ENCODE measurements at regions not wholly inside any gene's neighbourhood (a gene's known extent, or its start where the extent isn't known, plus 50 kb on each side); places are given as distances from the start of the nearest gene placed in this dataset.

GRCh38 chr12:16475521-16475920 lies 128.1 kb downstream of the MGST1 start:
- intact Hi-C loops (cut with DNase I) = no loop called here
- H3K4me1 ChIP-seq (ENCODE audit: control insufficient read depth in 2 of 3, insufficient read depth in 2 of 3, low read depth in 1 of 3, low read length in 3 of 3) = no peaks in the 10 kb centered on the region
- no peak for TF ChIP-seq CTCF (IDR thresholded peaks at IDR 0.05; ENCODE audit: borderline replicate concordance, extremely low read depth, insufficient read depth)
- H3K27me3 ChIP-seq (ENCODE audit: control insufficient read depth, insufficient read depth, low read length) = no peaks in the 10 kb centered on the region
- no peak overlapping the region for H3K27ac ChIP-seq (ENCODE audit: low read depth in 2 of 2, low read length in 2 of 2)
- H3K4me3 ChIP-seq (ENCODE audit: low read length in 3 of 3) = no peak overlapping the region
- H3K9ac ChIP-seq (ENCODE audit: low read length in 3 of 3) = no peak overlapping the region
- no peak for FAIRE-seq
- no peaks in the 10 kb centered on the region for H3K9me3 ChIP-seq (ENCODE audit: control insufficient read depth in 2 of 3, insufficient read depth in 1 of 3, low read length in 3 of 3)
- H3K36me3 ChIP-seq (ENCODE audit: control insufficient read depth in 2 of 3, insufficient read depth in 3 of 3, low read length in 3 of 3) = no peaks in the 10 kb centered on the region
- no peak for DNase-seq

GRCh38 chr12:16482726-16483125 lies 123.2 kb downstream of the LMO3 start:
- no peak for DNase-seq
- no peak for TF ChIP-seq CTCF (IDR thresholded peaks at IDR 0.05; ENCODE audit: borderline replicate concordance, extremely low read depth, insufficient read depth)
- Histone ChIP-seq H3K4me3 (ENCODE audit: low read length in 3 of 3) (no peak overlapping the region), H3K27me3 (ENCODE audit: control insufficient read depth, insufficient read depth, low read length) (no peaks in the 10 kb centered on the region), H3K27ac (ENCODE audit: low read depth in 2 of 2, low read length in 2 of 2) (no peak overlapping the region), H3K9me3 (ENCODE audit: control insufficient read depth in 2 of 3, insufficient read depth in 1 of 3, low read length in 3 of 3) (peaks cover 0 to 16% (median 0%) of the 10 kb centered on the region in 3 donors), H3K36me3 (ENCODE audit: control insufficient read depth in 2 of 3, insufficient read depth in 3 of 3, low read length in 3 of 3) (no peaks in the 10 kb centered on the region), H3K9ac (ENCODE audit: low read length in 3 of 3) (no peak overlapping the region), H3K4me1 (ENCODE audit: control insufficient read depth in 2 of 3, insufficient read depth in 2 of 3, low read depth in 1 of 3, low read length in 3 of 3) (no peaks in the 10 kb centered on the region)
- no peak for FAIRE-seq
- intact Hi-C loops (cut with DNase I) = no loop called here

- no peak for DNase-seq
- Histone ChIP-seq H3K9me3 (ENCODE audit: control insufficient read depth in 2 of 3, insufficient read depth in 1 of 3, low read length in 3 of 3) (no peaks in the 10 kb centered on the region), H3K36me3 (ENCODE audit: control insufficient read depth in 2 of 3, insufficient read depth in 3 of 3, low read length in 3 of 3) (no peaks in the 10 kb centered on the region), H3K9ac (ENCODE audit: low read length in 3 of 3) (no peak overlapping the region), H3K27ac (ENCODE audit: low read depth in 2 of 2, low read length in 2 of 2) (no peak overlapping the region), H3K4me1 (ENCODE audit: control insufficient read depth in 2 of 3, insufficient read depth in 2 of 3, low read depth in 1 of 3, low read length in 3 of 3) (no peaks in the 10 kb centered on the region), H3K4me3 (ENCODE audit: low read length in 3 of 3) (no peak overlapping the region), H3K27me3 (ENCODE audit: control insufficient read depth, insufficient read depth, low read length) (no peaks in the 10 kb centered on the region)
- no peak for FAIRE-seq
- TF ChIP-seq CTCF (IDR thresholded peaks at IDR 0.05; ENCODE audit: borderline replicate concordance, extremely low read depth, insufficient read depth) = no peak
- intact Hi-C loops (cut with DNase I) = no loop called here
These were observed 113.7 kb downstream of the LMO3 start for GRCh38 chr12:16492240-16492639.

Data from kidney (tissue), 13 donors.